ENCODE measurements at regions not wholly inside any gene's neighbourhood (a gene's known extent, or its start where the extent isn't known, plus 50 kb on each side); places are given as distances from the start of the nearest gene placed in this dataset.

GRCh38 chr15:70504299-70504951 is 258.9 kb downstream of the UACA start:
- H3K27me3 ChIP-seq (ENCODE audit: control insufficient read depth, insufficient read depth, low read length), result no peaks in the 10 kb centered on the region
- H3K36me3 ChIP-seq (replicated peaks; ENCODE audit: control insufficient read depth, insufficient read depth, low read length), result no peaks in the 10 kb centered on the region
- DNase-seq, result no peak
- H3K4me3 ChIP-seq (ENCODE audit: insufficient read depth, low read depth, low read length), result no peak overlapping the region

- H3K4me3 ChIP-seq (ENCODE audit: insufficient read depth, low read depth, low read length), result no peak overlapping the region
Observed at GRCh38 chr15:70503798-70504298, 259.5 kb downstream of the UACA start.

DNA sequence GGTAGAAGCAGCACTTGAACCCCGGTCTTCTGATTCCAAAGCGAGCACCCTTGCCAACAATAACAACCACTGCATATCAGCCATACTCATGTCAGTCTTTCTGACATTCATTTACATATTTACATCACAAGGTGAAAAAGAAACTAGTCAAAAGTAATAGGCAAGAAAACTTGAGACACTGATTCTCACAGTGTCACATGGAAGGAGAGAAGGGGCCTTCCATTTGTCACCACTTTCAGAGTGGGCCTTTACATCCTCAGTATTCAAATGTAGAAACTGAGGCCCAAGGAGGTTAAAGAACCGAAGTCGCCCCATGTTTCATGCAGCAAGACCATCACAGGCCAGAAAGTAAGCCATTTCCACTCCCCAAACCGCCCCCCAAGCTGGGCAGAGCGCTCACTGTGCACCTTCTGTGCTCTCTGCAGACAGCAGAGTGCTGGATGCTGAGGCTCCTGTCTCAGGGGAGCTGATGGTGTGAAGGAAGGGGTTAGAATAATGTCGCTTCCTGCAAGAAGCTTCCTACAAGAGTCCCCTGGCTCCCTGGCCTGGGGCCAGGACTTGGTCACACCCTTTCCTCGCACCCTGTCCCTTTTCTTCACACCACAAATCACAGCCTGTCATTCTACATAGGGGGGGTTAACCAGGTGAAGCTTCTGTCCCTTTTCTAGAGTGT is 260.1 kb downstream of the UACA start:
- H3K36me3 ChIP-seq (replicated peaks; ENCODE audit: control insufficient read depth, insufficient read depth, low read length), result no peaks in the 10 kb centered on the region
- H3K27me3 ChIP-seq (ENCODE audit: control insufficient read depth, insufficient read depth, low read length), result no peaks in the 10 kb centered on the region
- H3K4me3 ChIP-seq (ENCODE audit: insufficient read depth, low read depth, low read length), result no peak overlapping the region
- DNase-seq, result no peak

More at GRCh38 chr15:70503798-70504298, 259.5 kb downstream of the UACA start:
- no peaks in the 10 kb centered on the region for H3K36me3 ChIP-seq (replicated peaks; ENCODE audit: control insufficient read depth, insufficient read depth, low read length)
- no peak for DNase-seq
- no peaks in the 10 kb centered on the region for H3K27me3 ChIP-seq (ENCODE audit: control insufficient read depth, insufficient read depth, low read length)

DNA sequence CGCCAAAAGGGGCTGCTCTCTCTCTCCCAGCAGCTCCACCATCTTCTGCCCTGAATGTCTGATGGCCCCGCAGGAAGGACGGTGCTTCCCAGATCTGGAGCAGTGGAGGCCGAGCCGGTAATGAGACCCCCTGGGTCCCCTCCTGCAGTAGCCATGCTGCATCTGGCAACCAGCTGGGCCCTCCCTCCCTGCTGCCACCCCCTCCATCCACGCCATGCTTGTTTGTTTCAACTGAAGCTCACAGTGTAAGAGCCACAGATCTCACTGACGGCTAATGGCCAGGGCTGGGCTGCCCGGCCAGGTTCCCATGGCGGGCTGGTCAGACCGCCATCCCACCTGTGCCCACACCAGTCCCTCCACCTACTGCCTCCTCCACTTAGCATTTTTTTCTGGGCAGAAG is 260.8 kb downstream of the UACA start:
- H3K36me3 ChIP-seq (replicated peaks; ENCODE audit: control insufficient read depth, insufficient read depth, low read length), result no peaks in the 10 kb centered on the region
- no peaks in the 10 kb centered on the region for H3K27me3 ChIP-seq (ENCODE audit: control insufficient read depth, insufficient read depth, low read length)
- no peak overlapping the region for H3K4me3 ChIP-seq (ENCODE audit: insufficient read depth, low read depth, low read length)

GRCh38 chr15:70501849-70502248 is 261.5 kb downstream of the UACA start:
- Histone ChIP-seq H3K27me3 (ENCODE audit: control insufficient read depth, insufficient read depth, low read length) (no peaks in the 10 kb centered on the region), H3K36me3 (replicated peaks; ENCODE audit: control insufficient read depth, insufficient read depth, low read length) (no peaks in the 10 kb centered on the region), H3K4me3 (ENCODE audit: insufficient read depth, low read depth, low read length) (no peak overlapping the region)
- peak; percentile 15 for DNase-seq

More for the DNA sequence above, 260.8 kb downstream of the UACA start:
- no peak for DNase-seq

DNA sequence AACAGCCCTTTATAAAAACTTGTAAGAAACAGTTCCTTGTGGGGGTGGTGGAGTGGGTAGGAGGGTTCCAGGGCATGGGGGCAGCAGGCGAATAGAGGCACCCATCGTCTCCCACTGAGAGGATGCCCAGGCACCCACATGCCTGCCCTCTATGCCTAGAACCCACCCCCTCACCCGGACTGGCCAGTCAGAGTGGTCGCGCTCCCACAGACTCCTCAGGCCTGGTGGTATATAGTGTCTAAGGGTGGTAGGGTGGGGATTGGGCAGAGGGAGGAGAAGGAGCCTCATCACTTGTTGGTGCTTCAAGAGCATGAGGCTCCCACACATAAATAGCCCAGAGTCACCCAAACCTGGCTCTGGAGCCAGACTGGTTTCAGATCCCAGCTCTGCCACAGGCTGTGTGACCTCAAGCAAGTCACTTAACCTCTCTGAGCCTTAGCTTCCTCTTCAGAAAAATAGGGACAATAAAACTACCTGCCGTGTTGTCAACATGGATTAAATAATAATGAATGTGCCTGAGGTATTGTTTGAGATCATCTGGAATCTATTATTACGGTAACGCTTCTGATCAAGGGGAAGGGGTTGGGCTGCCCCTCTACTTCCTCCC is 262.1 kb downstream of the UACA start:
- DNase-seq, result peak; percentile 18
- H3K27me3 ChIP-seq (ENCODE audit: control insufficient read depth, insufficient read depth, low read length), result no peaks in the 10 kb centered on the region
- no peak overlapping the region for H3K4me3 ChIP-seq (ENCODE audit: insufficient read depth, low read depth, low read length)
- H3K36me3 ChIP-seq (replicated peaks; ENCODE audit: control insufficient read depth, insufficient read depth, low read length), result no peaks in the 10 kb centered on the region

DNA sequence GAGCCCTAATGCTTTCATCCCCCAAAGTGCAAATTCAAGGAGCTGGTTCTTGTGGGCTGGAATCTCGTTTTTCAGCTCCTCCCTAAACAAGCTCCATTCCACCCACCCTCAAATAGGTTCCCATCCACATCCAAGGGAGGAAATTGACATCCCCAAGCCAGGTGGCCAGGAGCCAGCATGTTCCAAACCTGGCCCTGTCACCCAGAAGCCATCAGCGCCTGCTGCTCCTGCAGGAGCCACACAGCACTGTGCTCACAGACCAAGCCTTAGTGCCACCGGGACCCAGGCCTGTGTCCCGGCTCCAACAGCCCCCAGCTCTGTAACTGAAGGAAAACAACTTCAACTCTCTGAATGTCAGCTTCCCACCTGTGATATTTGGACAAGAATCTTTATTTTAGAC is 263.6 kb downstream of the UACA start:
- Histone ChIP-seq H3K36me3 (replicated peaks; ENCODE audit: control insufficient read depth, insufficient read depth, low read length) (no peaks in the 10 kb centered on the region), H3K4me3 (ENCODE audit: insufficient read depth, low read depth, low read length) (no peak overlapping the region), H3K27me3 (ENCODE audit: control insufficient read depth, insufficient read depth, low read length) (no peaks in the 10 kb centered on the region)
- DNase-seq, result no peak

DNA sequence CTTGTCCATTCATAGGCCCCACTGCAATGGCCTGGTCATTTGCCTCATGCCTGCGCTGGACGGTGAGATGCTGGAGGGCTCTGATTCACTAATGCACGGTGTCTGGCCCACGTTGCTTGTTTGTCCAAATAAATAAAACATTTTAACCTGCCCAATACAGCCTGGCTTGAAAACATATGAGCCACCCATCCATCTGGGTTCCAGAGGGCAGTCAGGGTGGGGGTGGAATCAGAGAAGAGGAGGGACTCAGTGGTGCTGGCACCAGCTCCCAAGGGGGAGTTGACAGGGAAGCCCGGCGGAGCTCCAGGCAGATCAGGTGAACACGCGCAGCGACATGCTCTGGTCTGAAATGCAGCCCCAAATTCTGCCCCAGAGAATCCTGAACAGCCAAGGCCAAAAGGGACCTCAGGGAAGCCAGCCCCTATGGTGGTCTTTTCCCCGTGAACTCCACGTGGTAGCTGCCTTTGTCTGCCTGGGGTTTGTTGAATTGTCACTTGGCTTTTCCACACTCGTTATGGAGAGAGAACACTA is 265.2 kb downstream of the UACA start:
- Histone ChIP-seq H3K4me3 (ENCODE audit: insufficient read depth, low read depth, low read length) (no peak overlapping the region), H3K27me3 (ENCODE audit: control insufficient read depth, insufficient read depth, low read length) (no peaks in the 10 kb centered on the region), H3K36me3 (replicated peaks; ENCODE audit: control insufficient read depth, insufficient read depth, low read length) (no peaks in the 10 kb centered on the region)
- no peak for DNase-seq

- no peak for DNase-seq
- no peak overlapping the region for H3K4me3 ChIP-seq (ENCODE audit: insufficient read depth, low read depth, low read length)
- H3K27me3 ChIP-seq (ENCODE audit: control insufficient read depth, insufficient read depth, low read length), result no peaks in the 10 kb centered on the region
- no peaks in the 10 kb centered on the region for H3K36me3 ChIP-seq (replicated peaks; ENCODE audit: control insufficient read depth, insufficient read depth, low read length)
Observed at GRCh38 chr15:70497661-70498060, 265.7 kb downstream of the UACA start.

DNA sequence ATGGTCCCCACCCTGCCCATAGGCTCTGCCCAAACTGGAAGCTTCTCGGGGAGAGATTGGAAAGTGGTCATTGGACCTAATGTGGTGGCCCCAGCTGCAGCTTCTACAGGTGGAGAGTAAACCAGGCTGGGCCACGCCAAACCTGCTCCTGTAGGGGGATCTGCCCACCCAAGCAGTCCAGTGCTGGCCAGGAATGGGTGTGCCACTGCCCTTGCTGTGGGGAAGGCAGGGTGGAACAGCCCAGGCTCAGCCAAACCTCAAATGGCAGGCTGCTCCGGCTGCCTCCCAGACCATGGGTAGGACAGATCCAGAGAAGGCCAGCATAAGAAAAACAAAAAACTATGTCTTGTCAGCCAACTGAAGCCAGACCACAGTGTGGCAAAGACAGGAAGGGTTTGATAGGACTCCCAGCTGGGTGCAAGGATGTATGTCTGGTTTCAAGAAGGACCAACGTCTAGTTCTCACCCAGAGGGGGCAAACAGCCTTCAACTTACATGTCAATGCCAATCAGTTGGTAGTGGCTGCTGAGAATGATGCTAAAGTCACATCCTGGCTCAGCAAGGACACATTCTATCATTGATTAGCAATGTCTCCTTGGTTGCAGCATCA is 267.3 kb downstream of the UACA start:
- Histone ChIP-seq H3K36me3 (replicated peaks; ENCODE audit: control insufficient read depth, insufficient read depth, low read length) (no peaks in the 10 kb centered on the region), H3K4me3 (ENCODE audit: insufficient read depth, low read depth, low read length) (no peak overlapping the region), H3K27me3 (ENCODE audit: control insufficient read depth, insufficient read depth, low read length) (no peaks in the 10 kb centered on the region)
- DNase-seq, result no peak

GRCh38 chr15:70494852-70495571 is 268.3 kb downstream of the UACA start:
- DNase-seq, result peak; percentile 70
- H3K4me3 ChIP-seq (ENCODE audit: insufficient read depth, low read depth, low read length), result no peak overlapping the region

GRCh38 chr15:70494517-70494851 is 268.9 kb downstream of the UACA start:
- no peaks in the 10 kb centered on the region for H3K27me3 ChIP-seq (ENCODE audit: control insufficient read depth, insufficient read depth, low read length)
- H3K36me3 ChIP-seq (replicated peaks; ENCODE audit: control insufficient read depth, insufficient read depth, low read length), result no peaks in the 10 kb centered on the region
- no peak overlapping the region for H3K4me3 ChIP-seq (ENCODE audit: insufficient read depth, low read depth, low read length)
- no peak for DNase-seq

More at GRCh38 chr15:70494852-70495571, 268.3 kb downstream of the UACA start:
- no peaks in the 10 kb centered on the region for H3K36me3 ChIP-seq (replicated peaks; ENCODE audit: control insufficient read depth, insufficient read depth, low read length)
- H3K27me3 ChIP-seq (ENCODE audit: control insufficient read depth, insufficient read depth, low read length), result no peaks in the 10 kb centered on the region

- no peak for DNase-seq
Observed at GRCh38 chr15:70493787-70494516, 269.4 kb downstream of the UACA start.

GRCh38 chr15:70493376-70493775 is 270.0 kb downstream of the UACA start:
- no peak for DNase-seq
- no peaks in the 10 kb centered on the region for H3K36me3 ChIP-seq (replicated peaks; ENCODE audit: control insufficient read depth, insufficient read depth, low read length)
- no peaks in the 10 kb centered on the region for H3K27me3 ChIP-seq (ENCODE audit: control insufficient read depth, insufficient read depth, low read length)
- no peak overlapping the region for H3K4me3 ChIP-seq (ENCODE audit: insufficient read depth, low read depth, low read length)

More at GRCh38 chr15:70493787-70494516, 269.4 kb downstream of the UACA start:
- H3K4me3 ChIP-seq (ENCODE audit: insufficient read depth, low read depth, low read length), result no peak overlapping the region
- no peaks in the 10 kb centered on the region for H3K27me3 ChIP-seq (ENCODE audit: control insufficient read depth, insufficient read depth, low read length)
- H3K36me3 ChIP-seq (replicated peaks; ENCODE audit: control insufficient read depth, insufficient read depth, low read length), result no peaks in the 10 kb centered on the region

All from H7 (cell line).